Endothelial cell of umbilical vein (primary cell): ENCODE measurements at regions not wholly inside any gene's neighbourhood (a gene's known extent, or its start where the extent isn't known, plus 50 kb on each side); places are given as distances from the start of the nearest gene placed in this dataset.

Source experiments
- BruUV-seq: library from RNA; stranded (reverse); fragments of 400-500 nt; replicated peaks from 2 replicates; lab custom pipeline; 2021; lab: Mats Ljungman, UMichigan
- CTCF ChIA-PET: fragments of 300-600, 350-600 bp; sonication (Branson Sonifier 250); formaldehyde crosslinking; loops from one replicate; lab custom pipeline; 2021; ENCODE audit warnings: antibody characterized with exemption, inconsistent platforms; lab: Charles Lee
- POLR2A ChIA-PET: fragments of 300-600, 350-600 bp; sonication (Branson Sonifier 250); formaldehyde crosslinking; loops from one replicate; lab custom pipeline; 2021; ENCODE audit warnings: antibody characterized with exemption, inconsistent platforms; lab: Charles Lee
- DNase-seq: peaks from one replicate; pipeline ENCODE4 v3.0.0-alpha.2; 2011; ENCODE audit warnings: low read depth, low spot score
- FAIRE-seq: peaks from 2 replicates; lab custom pipeline; 2011; peaks lifted over from hg19 to GRCh38; lab: Jason Lieb, UNC
- H2AFZ ChIP-seq: 2 replicates; pipeline ENCODE4 v1.6.0; 2012; ENCODE audit warnings: low read depth, low read length, control low read depth, inconsistent platforms
- H3K27ac ChIP-seq: 2 replicates; pipeline ENCODE4 v1.5.1; 2011; ENCODE audit warnings: low read depth, mild to moderate bottlenecking, control low read depth, low read length, moderate library complexity; ENCODE audit not compliant: insufficient read depth
- H3K27me3 ChIP-seq, 2 experiments: 2 replicates each; pipeline versions ENCODE4 v1.6.0 to v1.6.1; 2011; ENCODE audit warnings: low read length in 2 of 2, mixed read lengths in 1 of 2; ENCODE audit not compliant: control insufficient read depth in 2 of 2, insufficient read depth in 2 of 2
- H3K36me3 ChIP-seq, 2 experiments: 2 replicates in 1 of 2; 3 replicates in 1 of 2; pipeline ENCODE4 v1.5.1; 2011; ENCODE audit warnings: low read length in 2 of 2, mild to moderate bottlenecking in 1 of 2, moderate library complexity in 1 of 2; ENCODE audit not compliant: control insufficient read depth in 2 of 2, insufficient read depth in 2 of 2; ENCODE audit errors: extremely low read depth in 1 of 2
- H3K4me1 ChIP-seq: 3 replicates; pipeline ENCODE4 v1.5.1; 2011; ENCODE audit warnings: mild to moderate bottlenecking, low read length; ENCODE audit not compliant: control insufficient read depth, insufficient read depth; ENCODE audit errors: extremely low read depth
- H3K4me2 ChIP-seq: 2 replicates; pipeline ENCODE4 v1.6.1; 2011; ENCODE audit warnings: low read length, control low read depth, mixed read lengths; ENCODE audit not compliant: insufficient read depth
- H3K4me3 ChIP-seq, 3 experiments: fragments of 200-600 bp in 1 of 3; sonication (generic), shearing (Covaris generic) in 1 of 3; replicated peaks in 1 of 3; 2 replicates each; pipeline ENCODE4 v1.5.1; 2011 to 2016; ENCODE audit warnings: control low read depth in 3 of 3, low read length in 3 of 3, mild to moderate bottlenecking in 2 of 3, inconsistent platforms in 1 of 3, low read depth in 1 of 3, moderate library complexity in 1 of 3; ENCODE audit not compliant: insufficient read depth in 1 of 3
- H3K79me2 ChIP-seq: 2 replicates; pipeline ENCODE4 v1.6.0; 2012; ENCODE audit warnings: low read length, inconsistent platforms; ENCODE audit not compliant: control insufficient read depth, insufficient read depth
- H3K9ac ChIP-seq: replicated peaks from 2 replicates; pipeline ENCODE3; 2011; ENCODE audit warnings: low read length, control low read depth; ENCODE audit not compliant: insufficient read depth; ENCODE audit errors: extremely low read depth
- H3K9me1 ChIP-seq: replicated peaks from 3 replicates; pipeline ENCODE4 v1.6.0; 2011; ENCODE audit warnings: mild to moderate bottlenecking, low read length; ENCODE audit not compliant: control insufficient read depth, insufficient read depth; ENCODE audit errors: extremely low read depth
- H3K9me3 ChIP-seq: replicated peaks from 2 replicates; pipeline ENCODE4 v1.5.1; 2012; ENCODE audit warnings: low read length, inconsistent platforms; ENCODE audit not compliant: control insufficient read depth, insufficient read depth
- H4K20me1 ChIP-seq: replicated peaks from 2 replicates; pipeline ENCODE3; 2011; ENCODE audit warnings: mild to moderate bottlenecking, low read length; ENCODE audit not compliant: control insufficient read depth, insufficient read depth; ENCODE audit errors: extremely low read depth
- EZH2 ChIP-seq: IDR thresholded peaks from 2 replicates; pipeline ENCODE4 v1.6.1; 2012; ENCODE audit warnings: borderline replicate concordance, low read depth, mild to moderate bottlenecking, moderate library complexity, low read length, inconsistent platforms; ENCODE audit not compliant: severe bottlenecking
- FOS ChIP-seq: IDR thresholded peaks from 2 replicates; pipeline ENCODE4 v1.6.1; 2011; ENCODE audit warnings: mild to moderate bottlenecking, low read length, moderate library complexity, borderline replicate concordance; ENCODE audit not compliant: insufficient read depth
- GATA2 ChIP-seq: IDR thresholded peaks from 2 replicates; pipeline ENCODE4 v1.7.0; 2011; ENCODE audit warnings: low read depth, mild to moderate bottlenecking, moderate library complexity, mixed read lengths, low read length; ENCODE audit not compliant: insufficient read length, insufficient read depth
- JUN ChIP-seq: IDR thresholded peaks from 2 replicates; pipeline ENCODE4 v1.6.1; 2011; ENCODE audit warnings: borderline replicate concordance, low read depth; ENCODE audit not compliant: insufficient read length, insufficient read depth
- MAX ChIP-seq: IDR thresholded peaks from 2 replicates; pipeline ENCODE4 v1.6.1; 2011; ENCODE audit not compliant: insufficient read depth, insufficient read length
- MYC ChIP-seq: IDR thresholded peaks from one replicate; pipeline ENCODE4 v1.6.1; 2011; ENCODE audit warnings: mild to moderate bottlenecking, low read depth, low read length
- POLR2A ChIP-seq: IDR thresholded peaks from 2 replicates; pipeline ENCODE4 v1.6.1; 2012; ENCODE audit warnings: low read depth, mild to moderate bottlenecking, control low read depth, low read length
- POLR2AphosphoS5 ChIP-seq: IDR thresholded peaks from 2 replicates; pipeline ENCODE4 v1.6.1; 2012; ENCODE audit warnings: low read depth, mild to moderate bottlenecking, control low read depth, low read length, moderate library complexity; ENCODE audit not compliant: insufficient read depth
- dilution Hi-C: fragments of 300-500 bp; cut with MboI; formaldehyde crosslinking; loops from one replicate; pipeline ENCODE4 v1.15.0; 2019; ENCODE audit warnings: low sequenced_read_pairs; ENCODE audit not compliant: extremely low pct_ligation_motif_present
- intact Hi-C: fragments of 100-400 bp; cut with micrococcal nuclease; formaldehyde crosslinking; loops from one replicate; pipeline ENCODE4 v1.10.0; 2022
- TF ChIP-seq, protein P1 (sequence below), 2 donors: IDR thresholded peaks; 1 replicate in 1 of 2; 2 replicates in 1 of 2; pipeline ENCODE4 v1.5.1; 2011; ENCODE audit warnings: low read length in 2 of 2, mild to moderate bottlenecking in 2 of 2, moderate library complexity in 2 of 2, control low read depth in 1 of 2, inconsistent platforms in 1 of 2, low read depth in 1 of 2; ENCODE audit not compliant: insufficient read depth in 1 of 2; ENCODE audit errors: extremely low read depth in 1 of 2

- no peaks in the 10 kb centered on the region for H3K4me1 ChIP-seq
- H3K27ac ChIP-seq: no peak overlapping the region
- POLR2A ChIA-PET: no interaction called here
- no peaks in the 10 kb centered on the region for H3K36me3 ChIP-seq
- H3K9ac ChIP-seq: no peak overlapping the region
- H2AFZ ChIP-seq: no peak overlapping the region
- CTCF ChIA-PET: no interaction called here
- intact Hi-C loops (no loop called here), dilution Hi-C loops (no loop called here)
- no peaks in the 10 kb centered on the region for H3K27me3 ChIP-seq
- H4K20me1 ChIP-seq: no peaks in the 10 kb centered on the region
- H3K4me2 ChIP-seq: no peak overlapping the region
- no peaks in the 10 kb centered on the region for H3K9me1 ChIP-seq
- H3K79me2 ChIP-seq: no peaks in the 10 kb centered on the region
- FAIRE-seq: no peak
- H3K9me3 ChIP-seq: peaks cover 1% of the 10 kb centered on the region
- BruUV-seq: no TSS peak
- H3K4me3 ChIP-seq: no peak overlapping the region
- no peak for TF ChIP-seq FOS
- TF ChIP-seq EZH2: no peak
- TF ChIP-seq POLR2A: no peak
- TF ChIP-seq GATA2: no peak
- TF ChIP-seq, protein P1, sequence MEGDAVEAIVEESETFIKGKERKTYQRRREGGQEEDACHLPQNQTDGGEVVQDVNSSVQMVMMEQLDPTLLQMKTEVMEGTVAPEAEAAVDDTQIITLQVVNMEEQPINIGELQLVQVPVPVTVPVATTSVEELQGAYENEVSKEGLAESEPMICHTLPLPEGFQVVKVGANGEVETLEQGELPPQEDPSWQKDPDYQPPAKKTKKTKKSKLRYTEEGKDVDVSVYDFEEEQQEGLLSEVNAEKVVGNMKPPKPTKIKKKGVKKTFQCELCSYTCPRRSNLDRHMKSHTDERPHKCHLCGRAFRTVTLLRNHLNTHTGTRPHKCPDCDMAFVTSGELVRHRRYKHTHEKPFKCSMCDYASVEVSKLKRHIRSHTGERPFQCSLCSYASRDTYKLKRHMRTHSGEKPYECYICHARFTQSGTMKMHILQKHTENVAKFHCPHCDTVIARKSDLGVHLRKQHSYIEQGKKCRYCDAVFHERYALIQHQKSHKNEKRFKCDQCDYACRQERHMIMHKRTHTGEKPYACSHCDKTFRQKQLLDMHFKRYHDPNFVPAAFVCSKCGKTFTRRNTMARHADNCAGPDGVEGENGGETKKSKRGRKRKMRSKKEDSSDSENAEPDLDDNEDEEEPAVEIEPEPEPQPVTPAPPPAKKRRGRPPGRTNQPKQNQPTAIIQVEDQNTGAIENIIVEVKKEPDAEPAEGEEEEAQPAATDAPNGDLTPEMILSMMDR (IDR thresholded peaks at IDR 0.05; ENCODE audit: extremely low read depth in 1 of 2, insufficient read depth in 1 of 2, low read depth in 1 of 2, low read length in 2 of 2): no peak
- TF ChIP-seq MAX: no peak
- no peak for TF ChIP-seq POLR2AphosphoS5
- no peak for TF ChIP-seq MYC
- no peak for TF ChIP-seq JUN
- DNase-seq: no peak
Observed at GRCh38 chr15:87649175-87649574, 607.4 kb downstream of the NTRK3 start.
